GM18909 (cell line): ENCODE measurements at regions not wholly inside any gene's neighbourhood (a gene's known extent, or its start where the extent isn't known, plus 50 kb on each side); places are given as distances from the start of the nearest gene placed in this dataset.

Source experiments
- ATAC-seq: cut with Tn5 transposase; IDR thresholded peaks from one replicate; pipeline ENCODE4 v1.9.1; 2021; ENCODE audit warnings: mild to moderate bottlenecking; ENCODE audit not compliant: unreplicated experiment, poor library complexity

DNA sequence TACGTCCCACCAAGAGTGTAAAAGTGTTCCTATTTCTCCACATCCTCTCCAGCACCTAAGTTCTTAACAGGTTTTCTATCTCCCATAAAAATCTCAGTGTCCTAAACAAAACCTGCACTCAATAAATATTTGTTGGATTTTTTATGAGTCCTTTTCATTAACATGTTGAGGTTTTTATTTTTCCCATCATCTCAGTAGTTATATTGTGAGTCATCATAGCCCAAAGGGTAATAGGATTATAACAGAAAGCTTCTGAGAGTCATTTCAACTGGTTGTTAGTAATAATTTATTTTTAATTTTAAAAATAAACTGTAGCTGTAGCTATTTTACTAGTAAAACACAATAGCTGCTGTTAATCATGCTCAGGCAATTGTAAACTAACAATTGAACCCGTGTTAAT, 331.6 kb upstream of the SLC30A5 start:
- ATAC-seq = no peak

DNA sequence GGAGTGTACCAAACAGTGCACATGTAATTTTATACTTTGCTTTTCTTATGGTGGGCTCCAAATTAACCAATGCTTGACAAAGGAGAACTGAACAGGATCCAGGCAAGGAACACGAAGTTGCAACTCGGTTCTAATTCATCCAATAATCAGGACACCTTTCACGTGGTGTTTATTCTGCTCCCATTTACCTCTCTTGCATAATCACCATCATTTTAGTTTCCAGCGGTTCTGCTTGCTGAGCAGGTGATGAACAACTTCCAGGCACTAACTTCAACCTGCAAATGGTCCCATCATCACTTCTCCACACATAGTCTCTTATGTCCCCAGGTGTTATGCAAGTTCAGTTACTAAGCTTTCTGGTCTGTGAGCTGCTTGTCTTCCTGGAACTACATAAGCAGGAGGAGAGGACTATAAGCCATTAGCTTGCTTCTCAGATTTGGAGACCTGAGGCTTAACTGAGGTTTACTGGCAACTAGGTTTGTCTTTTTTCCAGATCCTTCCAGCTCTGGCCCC, 326.8 kb upstream of the SLC30A5 start:
- ATAC-seq = no peak

DNA sequence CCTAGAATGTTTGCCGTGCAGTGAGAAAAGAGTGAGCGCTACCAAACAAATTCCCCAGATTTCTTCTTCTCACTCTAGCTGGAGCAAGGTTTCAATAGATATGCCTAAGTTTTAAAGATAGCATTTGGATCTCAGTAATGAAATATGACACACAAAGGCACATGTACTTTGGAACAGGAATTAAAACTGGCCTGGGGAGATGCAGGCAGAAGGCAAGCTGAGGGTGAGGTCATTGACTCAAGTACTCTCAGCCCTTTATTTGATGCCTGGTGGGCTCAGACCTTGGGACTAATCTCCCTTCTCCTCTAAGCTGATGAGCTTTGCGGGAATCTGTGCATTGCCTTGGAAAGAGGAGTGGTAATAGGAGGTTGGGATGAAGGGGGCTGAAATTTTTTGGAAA, 323.3 kb upstream of the SLC30A5 start:
- ATAC-seq = no peak

DNA sequence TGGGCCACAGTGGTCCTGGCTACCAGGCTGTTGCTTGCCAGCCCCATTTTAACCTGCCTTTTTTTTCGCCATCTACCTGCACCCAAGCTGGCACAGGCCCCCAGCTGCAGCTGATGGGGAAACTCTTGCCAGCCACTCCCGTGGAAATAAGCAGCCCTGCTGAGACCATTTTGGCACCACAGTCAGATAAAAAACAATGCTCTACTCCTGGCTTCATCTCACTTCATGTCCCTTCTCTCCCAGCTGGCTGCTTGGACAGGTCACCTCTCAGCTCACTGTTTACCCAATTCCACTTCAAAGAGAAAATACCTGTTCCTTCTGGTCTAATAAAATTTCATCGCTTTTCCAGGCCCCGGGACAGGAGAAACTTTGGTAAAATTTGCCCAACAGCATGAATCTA, 322.6 kb upstream of the SLC30A5 start:
- ATAC-seq = no peak

DNA sequence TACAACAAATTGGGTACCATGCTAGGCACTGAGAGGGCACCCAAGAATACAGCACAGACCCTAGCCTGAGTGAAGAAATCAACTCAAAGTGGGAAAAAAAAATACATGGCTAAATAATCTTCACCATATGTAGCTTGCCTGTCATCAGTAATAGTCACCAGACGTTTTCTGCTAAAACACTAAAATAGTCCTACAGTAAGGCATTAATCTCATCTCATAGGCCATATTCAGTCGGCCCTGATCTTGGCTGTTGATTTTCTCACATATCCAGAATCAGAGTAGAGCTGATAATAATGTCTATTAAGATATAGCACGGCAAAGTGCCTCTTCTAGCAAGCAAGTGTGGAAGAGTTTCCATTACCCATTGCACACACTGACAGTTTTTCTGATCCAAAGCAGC, 322.1 kb upstream of the SLC30A5 start:
- ATAC-seq = no peak

DNA sequence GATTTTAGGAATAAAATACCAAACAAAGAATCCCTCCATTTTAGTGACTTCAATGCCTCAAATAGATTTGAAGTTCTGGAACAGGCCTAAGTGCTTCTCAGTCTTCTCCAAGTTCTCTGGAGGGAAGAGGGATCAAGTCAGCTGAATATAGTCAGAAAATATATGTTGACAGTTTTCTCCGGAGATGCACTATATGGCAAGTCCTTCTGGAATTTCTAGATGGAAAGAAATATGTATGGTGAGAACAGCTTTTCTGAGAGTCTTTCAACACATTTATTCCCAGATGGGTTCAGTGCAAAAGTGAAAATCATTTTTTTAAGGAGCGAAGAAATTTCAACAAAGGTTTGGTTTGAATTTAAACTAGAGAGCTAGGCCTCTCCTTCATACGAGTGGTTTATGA, 317.4 kb upstream of the SLC30A5 start:
- ATAC-seq = no peak

DNA sequence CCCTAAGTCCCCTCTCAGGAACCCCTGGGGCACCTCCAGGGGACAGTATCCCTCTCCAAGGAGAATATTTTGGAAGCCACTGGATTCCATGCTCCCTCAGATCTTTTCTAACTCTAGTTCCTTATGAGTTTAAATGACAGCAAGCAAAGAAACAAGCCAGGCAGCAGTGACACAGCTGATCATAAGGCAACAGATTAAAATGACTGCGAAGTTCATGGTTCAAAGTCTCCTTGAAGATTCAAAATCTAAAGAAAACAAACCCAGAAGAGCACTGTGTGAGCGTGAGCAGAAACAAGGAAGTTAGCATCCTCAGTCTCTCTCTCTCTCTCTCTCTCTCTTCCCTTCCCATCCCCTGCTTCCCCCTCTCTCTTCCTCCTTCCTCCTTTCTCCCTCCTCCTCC, 316.7 kb upstream of the SLC30A5 start:
- no peak for ATAC-seq

DNA sequence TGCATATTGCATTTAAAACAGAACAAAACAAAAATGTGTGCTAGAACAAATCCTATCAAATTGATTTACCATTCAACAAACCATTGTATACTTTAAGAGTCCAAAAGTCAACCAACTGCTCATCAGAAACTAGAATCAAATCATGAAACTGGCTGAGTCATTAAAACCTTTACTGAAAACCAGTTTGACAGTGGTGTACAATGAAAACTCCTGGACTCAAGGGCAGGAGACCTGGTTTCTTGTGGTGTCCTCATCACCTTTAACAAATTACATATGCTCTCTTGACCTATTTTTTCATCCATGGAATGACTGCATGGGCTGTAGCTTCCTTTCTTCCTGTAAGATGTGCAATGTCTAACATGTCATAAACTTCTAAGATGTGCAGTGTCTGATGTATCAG, 315.3 kb upstream of the SLC30A5 start:
- no peak for ATAC-seq

DNA sequence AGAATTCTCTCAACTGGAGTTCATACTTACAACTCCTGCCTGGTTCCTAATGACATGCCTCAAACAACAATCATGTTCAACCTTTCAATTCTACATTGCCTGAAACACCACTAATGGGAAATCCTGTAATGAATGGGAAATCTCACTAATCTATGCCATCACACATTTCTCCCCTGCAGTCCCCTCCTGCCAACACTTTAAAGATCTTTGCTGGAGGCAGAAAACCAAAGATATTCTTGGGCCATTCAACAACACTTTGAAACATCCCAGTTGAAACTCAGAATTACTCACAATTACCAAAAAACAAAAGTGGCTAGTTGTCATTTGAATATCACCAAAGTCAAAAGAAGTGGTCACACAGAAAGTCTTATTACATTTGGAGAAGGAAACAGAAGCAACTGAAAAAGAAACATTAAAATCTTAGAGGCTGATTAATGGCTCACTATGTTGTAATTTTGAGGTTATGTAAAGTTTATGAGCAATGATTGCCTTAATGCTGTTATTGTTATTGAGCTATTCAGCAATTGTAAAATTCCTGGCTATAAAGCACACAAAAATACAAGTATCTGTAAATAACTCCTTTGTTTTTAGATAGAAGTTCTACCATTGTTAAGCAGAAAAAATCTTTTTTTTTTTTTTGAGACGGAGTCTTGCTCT, 313.4 kb upstream of the SLC30A5 start:
- ATAC-seq = no peak

DNA sequence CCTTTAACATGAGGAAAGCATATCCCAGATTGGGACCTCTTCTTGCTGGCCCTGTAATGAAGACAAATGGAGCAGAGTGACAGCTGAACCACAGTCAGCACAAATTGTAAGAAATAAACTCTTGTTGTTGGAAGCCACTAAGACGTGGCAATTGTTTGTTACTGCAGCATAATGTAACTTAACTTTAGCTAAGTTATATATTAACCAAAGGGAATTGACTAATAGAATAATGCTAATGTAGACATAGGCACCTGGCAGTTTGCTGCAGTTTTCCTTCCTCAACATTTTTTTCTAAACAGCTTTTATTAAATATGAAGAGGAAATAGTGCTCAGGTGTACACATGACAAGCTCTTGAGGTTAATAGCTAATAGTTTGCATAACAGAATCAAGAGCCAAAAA, 300.7 kb upstream of the SLC30A5 start:
- no peak for ATAC-seq

DNA sequence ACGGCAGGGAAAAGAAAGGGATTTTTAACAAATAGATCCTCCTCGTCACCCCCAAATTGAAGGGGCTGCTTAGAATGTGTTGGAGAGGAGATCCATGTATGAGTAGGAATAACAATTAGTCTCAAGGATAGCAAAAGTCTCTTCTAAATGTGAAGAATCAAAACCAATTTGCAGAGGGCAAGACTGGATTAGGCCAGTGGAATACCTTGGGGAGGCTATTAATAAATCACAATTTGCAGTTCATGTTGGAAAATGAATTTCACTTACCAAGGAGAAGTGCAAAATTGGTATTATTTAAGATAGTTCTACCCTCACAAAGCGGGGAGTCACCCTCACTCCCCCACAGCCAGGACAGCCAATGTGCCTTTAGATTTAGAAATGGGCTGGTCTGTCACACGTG, 299.8 kb upstream of the SLC30A5 start:
- ATAC-seq = no peak

DNA sequence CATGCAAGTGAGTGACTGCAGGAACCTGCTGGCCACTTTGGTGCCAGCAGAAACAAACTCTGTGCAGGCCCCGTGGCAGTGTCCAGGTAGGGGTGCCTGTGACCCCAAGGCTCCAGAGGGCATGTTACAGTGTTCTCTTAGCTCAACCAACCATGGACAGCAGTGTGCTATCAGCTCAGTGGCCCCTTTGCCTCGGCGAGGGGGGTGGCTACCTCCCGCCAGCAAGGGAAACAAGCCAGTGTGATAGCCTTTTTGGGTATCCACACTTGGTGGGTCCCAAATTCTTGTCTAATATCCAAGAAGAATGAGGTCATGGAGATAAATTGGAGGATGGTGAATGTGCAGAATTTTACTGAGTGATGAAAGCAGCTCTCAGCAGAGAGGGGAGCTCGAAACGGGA, 298.6 kb upstream of the SLC30A5 start:
- no peak for ATAC-seq

DNA sequence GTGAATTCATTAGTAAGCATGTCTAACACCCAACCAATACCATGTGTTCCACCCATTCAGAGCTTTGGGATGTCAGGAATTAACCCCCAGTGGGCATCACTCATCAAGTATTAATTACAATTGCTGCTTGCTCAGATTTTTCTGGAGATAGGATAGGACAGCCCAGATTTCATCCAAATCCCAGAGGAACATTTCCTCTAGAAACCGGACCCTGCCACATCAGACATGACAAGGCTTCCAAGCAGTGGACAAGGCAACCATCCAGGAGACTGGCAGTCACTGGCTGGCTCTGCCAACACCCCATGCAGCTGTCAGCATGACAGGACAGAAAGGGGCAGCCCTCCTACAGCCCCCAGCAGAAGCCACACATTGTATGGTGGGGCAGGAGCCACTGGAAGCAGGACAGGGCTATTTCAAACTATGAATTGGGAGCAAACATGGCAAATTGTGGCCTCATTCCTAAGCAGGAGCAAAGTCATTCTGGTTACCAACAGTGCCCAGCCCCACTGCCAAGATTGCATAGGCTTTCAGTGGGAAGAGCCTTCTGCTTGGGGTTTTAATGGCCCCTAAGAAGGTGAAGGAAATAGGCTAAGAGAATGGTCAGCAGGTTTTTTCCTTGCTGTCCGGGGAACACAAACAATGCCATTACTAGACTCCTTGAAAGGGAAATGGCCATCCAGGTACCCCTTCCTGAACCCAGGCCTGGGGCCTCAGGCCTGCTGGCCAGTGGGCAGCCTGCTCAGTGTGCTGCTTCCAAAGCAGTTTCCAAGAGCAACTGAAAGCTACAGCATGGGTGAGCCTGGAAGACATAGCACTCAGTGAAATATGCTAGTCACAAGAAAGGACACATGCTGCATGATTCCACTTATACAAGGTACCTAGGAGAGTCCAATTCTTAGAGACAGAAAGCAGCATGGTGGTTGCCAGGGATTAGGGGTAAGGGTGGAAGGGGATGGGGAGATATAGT, 294.7 kb upstream of the SLC30A5 start:
- ATAC-seq = no peak

DNA sequence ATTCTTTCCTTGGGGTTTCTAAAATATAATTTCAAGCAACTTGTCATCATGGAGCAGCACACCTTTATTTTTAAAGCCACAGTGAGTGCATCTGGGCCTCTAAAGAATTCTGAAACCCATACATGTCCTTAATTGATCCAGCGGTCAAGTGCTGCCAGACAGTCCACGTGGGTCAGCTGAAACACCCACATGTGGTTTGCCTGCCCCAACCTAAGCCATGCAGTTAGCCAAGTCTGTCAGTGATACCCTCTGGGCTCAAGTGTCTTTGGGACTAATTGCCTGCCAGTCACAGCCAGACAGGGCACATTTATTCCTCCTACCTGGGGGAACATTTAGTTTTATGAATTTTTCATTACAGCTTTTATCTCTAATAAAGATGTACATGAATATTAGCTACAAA, 291.4 kb upstream of the SLC30A5 start:
- ATAC-seq = no peak

DNA sequence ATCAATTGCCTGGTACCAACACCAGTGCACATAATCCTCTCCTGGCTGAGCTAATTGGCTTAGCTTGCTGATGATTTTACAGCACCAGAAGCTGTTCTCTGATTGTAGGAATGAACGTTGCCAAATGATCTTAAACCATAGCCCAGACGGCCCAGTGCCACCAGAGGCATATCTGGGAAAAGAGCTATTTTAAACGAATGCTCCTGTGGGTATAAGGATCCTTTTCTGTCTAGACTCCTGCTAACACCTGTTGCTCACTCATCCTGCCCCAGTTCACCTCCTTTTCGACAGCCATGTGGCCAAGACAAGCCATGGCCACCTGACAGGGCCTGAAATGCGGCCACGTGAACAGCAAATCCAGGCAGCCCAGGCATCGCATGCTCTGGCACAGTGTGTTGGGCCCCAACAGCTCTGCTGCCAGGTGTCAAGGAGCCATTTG, 289.9 kb upstream of the SLC30A5 start:
- no peak for ATAC-seq

DNA sequence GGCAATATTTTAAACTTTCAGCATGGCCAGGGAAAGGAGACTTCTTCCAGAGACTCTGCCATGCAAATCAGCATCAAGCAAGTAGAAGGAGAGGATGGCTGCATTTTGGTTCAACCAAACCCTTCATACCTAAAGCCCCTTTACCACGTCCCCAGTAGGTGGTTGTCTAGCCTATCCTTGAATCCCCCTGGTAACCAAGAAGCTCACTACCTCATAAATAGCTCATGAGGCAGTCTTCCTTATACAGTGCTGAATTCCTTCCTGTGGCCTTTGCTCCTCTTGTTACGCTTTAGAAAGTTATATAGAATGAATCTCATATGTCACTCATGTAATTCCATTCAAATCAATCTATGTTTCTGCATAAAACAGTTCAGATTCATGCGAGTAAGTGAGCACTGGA, 289.5 kb upstream of the SLC30A5 start:
- no peak for ATAC-seq

DNA sequence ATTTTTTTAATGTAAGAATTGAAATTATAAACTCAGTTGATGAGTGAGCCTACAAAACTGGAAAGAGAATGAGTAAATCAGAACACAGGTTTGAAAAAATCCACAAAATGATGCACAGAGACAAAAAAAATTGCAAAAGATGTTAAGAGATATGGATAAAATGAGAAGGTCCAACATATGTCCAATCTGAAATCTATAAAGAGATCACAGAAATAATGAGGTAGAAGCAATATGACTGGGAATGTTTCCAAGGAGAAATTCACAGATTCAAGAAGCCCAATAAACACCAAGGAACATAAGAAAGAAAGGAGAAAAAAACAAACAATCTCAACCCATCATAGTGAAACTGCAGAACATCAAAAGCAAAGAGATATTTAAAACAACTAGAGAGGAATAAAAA, 288.4 kb upstream of the SLC30A5 start:
- no peak for ATAC-seq

DNA sequence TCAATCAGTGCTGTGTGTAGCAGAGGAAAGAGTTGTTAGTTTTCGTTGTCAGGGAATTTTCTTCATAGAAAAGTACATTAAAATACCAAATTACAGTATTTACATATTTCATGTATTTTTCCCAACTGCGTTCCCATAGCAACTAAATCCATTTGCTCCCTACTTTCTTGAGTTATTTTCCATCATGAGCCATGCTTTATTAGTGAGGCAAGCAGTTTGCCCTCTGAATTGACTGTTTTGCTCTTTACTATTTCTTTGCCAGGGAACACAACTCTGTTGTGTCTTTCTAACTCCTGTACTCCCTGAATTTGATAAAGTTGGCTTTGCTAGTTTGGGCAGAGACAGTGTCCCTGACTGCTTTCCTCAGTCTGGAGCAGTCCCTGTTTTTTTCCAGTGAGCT, 276.2 kb upstream of the SLC30A5 start:
- no peak for ATAC-seq

DNA sequence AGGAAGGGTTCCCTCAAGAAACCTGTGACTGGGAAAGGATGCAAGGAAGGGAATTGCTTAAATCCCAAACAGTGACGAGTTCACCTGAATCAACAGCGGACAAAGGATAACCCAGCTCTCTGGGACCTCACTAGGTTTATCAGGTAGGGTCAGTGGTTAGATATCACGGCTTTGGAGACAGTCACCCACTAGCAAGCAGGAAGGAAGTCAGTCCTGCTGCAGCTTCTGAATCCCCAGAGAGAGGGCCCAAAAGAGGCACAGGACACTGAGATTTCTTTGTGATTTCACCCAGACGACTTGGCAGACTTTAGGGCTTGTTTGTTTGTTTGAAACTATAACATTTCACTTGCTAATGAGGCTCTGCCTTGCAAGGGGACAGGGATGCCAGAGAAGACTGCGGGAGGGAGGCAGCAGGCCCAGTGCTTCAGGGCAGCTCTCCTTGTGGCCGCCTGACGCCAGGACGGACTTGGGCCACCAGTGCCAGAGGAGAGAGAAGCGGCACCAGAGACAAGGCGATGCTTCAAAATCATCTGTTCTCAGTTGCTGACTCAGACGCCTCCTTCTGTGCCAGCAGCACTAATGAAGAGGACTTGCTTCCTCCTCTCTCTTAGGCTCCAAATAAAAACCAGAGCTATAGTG, 275.6 kb upstream of the SLC30A5 start:
- no peak for ATAC-seq

DNA sequence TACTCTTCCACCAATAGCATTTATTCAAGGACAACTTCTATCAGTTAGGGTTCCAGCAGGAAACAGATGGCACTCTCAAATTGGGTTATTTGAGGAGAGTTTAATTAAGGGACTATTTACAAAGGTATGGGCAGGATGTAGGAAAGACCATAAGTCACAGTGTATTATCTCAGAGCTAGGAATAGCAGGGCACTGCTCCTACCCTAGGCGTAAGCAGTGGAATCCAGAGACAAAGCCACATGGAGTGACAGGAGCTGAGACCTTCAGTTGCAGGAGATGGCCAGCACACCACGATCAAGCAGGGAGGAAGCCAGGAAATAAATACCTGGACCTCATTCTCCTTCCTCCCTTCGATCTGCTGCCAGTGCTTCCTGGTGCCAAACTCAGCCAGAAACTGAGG, 274.9 kb upstream of the SLC30A5 start:
- ATAC-seq = no peak

DNA sequence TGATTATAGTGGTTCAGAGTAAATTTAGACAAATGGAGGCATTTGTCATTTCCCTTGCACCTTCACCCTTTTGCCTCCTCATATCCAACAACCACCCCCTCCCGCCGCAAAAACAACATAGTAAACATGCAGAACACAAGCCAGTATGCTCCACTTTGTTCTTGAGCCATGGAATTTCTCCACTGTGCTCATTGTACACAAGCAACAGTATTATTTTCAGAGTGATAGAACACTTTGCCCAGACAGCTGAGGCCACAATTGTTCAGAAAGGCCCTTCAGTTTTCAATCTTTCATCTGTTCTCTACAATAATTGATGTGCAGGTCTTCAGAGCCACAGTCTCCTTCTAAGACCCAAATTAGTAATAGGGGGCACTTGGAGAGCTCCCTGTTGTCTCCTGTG, 272.8 kb upstream of the SLC30A5 start:
- no peak for ATAC-seq
